NCI-H1694 (cell line): ENCODE measurements at regions not wholly inside any gene's neighbourhood (a gene's known extent, or its start where the extent isn't known, plus 50 kb on each side); places are given as distances from the start of the nearest gene placed in this dataset.

Experiments used
- DNase-seq: peaks from one replicate; lab custom pipeline; 2025; lab: John Stamatoyannopoulos, UW

DNA sequence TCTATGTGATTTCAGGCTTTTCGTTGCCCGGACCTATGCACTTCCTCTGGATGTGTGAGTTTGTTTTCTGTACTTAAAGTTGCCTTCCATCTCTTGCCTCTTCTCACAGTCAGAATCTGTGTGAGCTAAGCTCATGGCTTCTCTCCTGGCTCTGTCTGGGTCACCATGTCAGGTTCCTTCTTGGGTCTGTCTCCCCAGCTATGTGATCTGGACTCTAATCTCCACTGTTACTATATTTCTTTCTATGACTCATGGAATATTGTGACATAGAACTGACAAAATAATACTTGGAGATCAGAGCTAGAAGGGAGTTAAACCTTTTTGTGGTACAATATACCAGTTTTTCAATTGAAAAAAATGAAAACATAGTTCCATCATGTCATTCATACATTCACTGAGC, 172.7 kb upstream of the FGGY start:
- DNase-seq = no peak

DNA sequence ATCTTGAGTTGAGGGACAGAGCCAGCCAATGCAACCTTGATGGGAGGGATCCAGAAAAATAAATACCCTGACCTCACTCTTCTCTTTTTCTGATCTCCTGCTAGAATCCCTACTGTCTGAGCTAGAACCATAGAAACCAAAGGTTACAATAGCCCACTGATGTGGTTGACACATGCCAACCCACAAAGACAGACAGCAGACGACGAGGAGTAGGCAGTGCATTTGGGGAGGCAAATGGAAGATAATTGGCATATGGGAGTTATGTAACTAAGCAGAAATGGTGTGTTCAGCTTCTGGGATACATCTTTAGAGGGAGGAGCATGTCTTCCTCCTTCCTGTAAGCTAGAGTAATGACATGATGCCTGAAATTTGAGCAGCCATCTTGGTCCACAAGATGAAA, 171.7 kb upstream of the FGGY start:
- no peak for DNase-seq

GRCh38 chr1:59125676-59126320, 171.1 kb upstream of the FGGY start:
- no peak for DNase-seq

DNA sequence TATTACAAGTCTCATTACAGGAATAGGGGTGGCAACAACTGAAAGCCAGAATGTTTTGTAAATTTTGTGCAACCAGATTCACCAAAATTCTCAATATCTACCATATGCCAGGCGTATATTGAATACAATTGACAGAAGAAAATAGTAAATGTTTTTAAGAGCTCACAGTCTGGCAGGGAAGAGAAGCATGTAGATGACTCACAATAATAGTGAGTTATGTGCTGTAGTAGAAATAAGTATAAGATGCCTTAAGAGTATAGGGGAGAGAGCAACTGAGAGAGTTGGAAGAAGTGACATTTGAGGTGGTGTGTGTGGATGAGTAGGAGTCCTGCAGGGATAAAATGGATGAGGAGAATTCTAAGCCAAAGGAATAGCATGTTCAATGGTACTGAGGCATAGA, 170.5 kb upstream of the FGGY start:
- no peak for DNase-seq

DNA sequence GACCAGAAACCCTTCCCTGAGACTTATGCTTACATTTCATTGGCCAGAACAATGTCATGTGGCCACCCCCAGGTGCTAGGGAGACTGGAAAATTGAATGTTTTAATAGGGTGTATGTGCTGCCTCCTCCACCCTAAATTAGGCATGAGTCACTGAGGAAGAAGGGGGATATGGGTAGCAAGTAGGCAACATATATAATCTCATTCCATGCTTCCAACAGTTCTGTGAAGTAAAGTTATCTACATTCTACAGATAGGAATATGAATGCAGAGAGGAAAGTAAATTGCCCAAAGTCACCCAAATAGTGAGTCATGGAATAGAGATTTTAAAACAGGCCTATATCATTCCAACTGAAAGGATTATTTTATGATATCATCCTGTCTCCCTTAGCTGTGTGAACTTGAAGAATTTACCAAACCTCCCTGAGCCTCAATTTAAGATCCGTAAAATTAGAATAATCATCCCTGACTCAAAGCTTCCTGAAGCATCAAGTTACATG, 168.6 kb upstream of the FGGY start:
- DNase-seq = no peak

- DNase-seq = no peak
These were observed 168.1 kb upstream of the FGGY start for GRCh38 chr1:59128784-59129227.

- no peak for DNase-seq
These were observed 164.6 kb upstream of the FGGY start for GRCh38 chr1:59132295-59132694.

DNA sequence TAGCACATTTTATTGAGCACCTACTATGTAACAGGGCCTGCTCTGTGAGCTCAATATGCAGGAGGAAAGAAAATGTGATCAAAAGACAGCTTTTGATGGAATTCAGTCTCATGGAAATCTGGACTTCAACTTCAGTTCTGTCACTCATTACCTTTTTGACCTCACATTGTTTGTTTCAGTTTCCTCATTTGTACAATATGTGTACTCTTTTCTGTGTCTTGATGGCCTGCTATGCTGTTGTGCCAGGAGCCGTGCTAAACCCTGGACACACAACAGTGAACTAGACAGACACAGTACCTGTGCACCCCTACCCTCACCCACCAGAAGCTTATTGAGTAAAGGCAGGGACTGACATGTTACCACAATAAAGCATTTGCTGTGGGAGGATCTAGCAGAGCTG, 162.9 kb upstream of the FGGY start:
- DNase-seq = no peak

DNA sequence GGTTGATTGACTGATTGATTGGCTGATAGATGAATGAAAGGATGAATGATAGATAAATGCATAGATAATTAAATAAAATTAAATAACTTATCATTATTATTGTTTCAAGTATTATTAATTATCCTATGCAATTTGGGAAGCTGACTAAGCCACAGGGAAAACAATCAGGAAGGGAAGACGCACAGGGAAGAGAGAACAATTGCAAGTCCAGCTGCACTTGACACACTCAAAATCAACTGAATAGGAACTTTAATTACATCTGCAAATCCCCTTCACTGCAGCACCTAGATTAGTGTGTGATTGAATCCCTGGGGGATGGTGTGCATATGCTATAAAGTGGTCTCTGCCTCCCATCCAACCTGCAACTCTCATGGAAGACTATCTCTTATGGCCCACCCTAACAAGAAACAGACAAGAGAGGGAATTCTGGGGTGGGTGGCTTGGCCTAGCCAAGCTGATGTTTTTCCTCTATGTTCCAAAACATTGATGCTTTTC, 161.1 kb upstream of the FGGY start:
- no peak for DNase-seq

GRCh38 chr1:59136541-59137275, 160.2 kb upstream of the FGGY start:
- DNase-seq = no peak

DNA sequence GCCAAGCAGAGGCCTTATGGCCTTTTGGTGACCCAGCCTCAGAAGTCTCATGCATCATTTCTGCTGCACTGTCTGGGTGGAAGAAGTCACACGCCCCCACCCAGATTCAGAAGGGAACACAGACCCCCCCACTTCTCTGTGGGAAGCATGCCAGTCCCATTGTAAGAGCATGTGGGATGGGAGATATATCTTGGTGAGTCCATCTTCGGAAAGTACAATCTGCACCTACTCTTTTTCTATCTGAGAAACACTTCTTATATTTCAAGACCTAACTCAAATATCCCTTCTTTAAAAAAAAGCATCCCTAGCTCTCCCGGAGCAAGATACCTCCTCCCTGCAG, 159.6 kb upstream of the FGGY start:
- DNase-seq = no peak

DNA sequence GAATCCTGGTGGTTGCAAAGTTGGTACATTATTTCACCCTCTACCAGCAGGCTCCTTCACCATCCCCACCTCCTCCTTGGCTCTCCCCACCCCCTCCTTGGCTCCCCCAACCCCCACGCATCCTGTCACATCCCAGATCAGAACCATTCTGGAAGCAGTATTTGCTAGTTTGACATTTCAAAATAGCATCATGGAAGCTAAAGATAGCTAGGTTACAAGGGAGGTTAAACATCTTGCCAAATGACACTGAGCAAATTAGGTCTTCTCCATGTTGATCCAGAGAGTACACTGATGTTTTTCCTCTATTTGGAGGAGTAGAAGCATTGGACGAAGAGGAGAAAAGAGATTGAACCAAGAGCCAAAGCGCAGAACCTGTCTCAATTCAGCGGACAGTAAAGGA, 158.9 kb upstream of the FGGY start:
- no peak for DNase-seq

DNA sequence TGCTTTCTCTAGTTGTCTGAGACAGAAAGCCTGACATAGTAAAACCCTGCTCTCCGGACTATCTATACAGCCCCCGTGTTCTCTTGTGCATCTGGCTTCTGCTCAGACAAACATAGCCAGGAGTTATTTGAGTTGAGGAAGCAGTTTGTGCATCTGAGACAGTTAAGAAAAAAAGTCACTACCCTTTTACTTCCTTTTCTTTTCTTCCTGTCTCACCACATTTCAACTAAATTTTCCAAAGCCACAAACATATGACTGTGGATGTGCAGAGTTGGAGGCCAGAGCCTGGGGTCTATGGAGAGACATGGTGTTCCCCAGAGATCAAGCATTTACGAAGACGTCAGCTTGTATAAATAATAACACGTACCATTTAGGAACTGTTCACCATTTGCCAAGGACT, 158.5 kb upstream of the FGGY start:
- no peak for DNase-seq

DNA sequence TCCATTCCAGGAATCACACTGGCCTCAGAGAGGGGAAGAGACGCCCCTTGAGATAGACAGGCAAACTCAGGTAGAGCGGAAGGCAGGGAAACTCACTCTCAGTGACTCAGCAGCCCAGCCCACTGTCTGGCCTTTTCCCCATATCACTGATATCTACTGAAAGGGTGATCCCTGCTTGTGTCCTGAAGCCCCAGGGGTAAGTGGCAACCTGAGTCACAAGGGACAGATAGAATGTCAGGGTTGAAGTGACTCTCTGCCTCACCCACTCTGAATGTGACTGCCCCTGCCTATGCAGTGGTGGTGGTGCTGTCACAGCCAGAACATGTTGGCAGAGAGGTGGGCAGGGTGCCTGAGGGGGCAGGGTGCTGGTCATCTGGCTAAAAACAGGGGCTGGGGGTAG, 157.5 kb upstream of the FGGY start:
- DNase-seq = no peak

- DNase-seq = no peak
These were observed 155.5 kb upstream of the FGGY start for GRCh38 chr1:59141267-59141863.

DNA sequence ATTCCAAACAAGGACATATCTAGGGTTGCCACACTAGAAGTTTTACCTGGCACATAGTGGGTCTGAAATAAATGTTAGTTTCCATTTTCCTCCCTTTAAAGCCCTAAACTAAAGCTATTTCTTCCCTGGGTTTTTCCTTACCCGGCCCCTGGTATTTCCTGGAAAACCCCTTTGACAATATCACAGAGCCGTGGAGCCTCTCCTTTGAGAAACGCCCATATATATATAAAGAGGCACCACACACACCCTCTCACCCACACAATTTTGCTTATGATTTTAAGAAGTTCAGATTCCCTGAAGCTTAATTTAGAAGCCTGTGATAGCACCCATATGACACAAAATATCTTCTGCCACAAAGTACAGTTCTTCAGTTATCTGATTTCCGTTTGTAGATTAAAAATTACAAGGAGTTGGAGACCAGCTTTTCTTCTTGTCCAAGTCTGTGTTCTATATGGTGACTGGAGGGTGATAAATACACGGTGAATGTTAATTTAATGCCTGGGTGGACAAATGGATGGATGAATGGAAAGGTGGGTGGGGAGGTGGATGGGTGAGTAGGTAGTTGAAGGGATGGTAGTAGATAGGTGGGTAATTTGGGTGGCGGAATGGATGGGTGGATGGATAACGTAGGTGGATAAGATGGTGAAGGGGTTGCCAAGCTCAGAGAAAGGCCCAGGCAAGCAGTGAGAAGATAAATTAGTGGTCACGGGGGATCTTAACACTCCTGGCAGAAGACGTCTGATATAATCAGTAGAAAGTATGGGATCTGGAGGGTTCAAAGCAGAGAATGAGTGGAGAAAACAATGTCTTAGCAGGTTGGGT, 154.4 kb upstream of the FGGY start:
- no peak for DNase-seq

- DNase-seq = no peak
These were observed 153.8 kb upstream of the FGGY start for GRCh38 chr1:59143133-59143487.

GRCh38 chr1:59143811-59144210, 153.1 kb upstream of the FGGY start:
- no peak for DNase-seq

- no peak for DNase-seq
These were observed 151.9 kb upstream of the FGGY start for GRCh38 chr1:59144959-59145358.

- DNase-seq = no peak
These were observed 150.8 kb upstream of the FGGY start for GRCh38 chr1:59146056-59146455.

GRCh38 chr1:59146651-59147358, 150.1 kb upstream of the FGGY start:
- no peak for DNase-seq

DNA sequence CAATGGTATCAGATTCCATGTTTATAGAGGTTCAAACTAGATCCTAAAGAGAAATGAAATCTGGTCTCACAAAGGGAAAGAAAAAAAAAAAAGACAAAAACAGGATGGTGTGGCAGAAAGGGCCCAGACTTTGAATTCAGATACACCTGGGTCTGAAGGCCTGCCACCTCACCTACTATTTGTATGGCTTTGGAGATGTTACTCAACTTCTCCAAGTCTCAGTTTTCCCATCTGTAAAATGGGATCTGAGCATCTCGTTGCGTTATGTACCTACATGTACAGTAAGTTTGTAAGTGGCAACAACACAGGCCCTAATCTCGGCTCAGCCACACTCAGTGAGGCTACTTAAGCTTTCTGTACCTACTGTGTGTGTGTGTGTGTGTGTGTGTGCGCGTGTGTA, 147.5 kb upstream of the FGGY start:
- DNase-seq = no peak
